Trophoblast cell (in vitro differentiated cells and primary cell): ENCODE measurements at regions not wholly inside any gene's neighbourhood (a gene's known extent, or its start where the extent isn't known, plus 50 kb on each side); places are given as distances from the start of the nearest gene placed in this dataset.

Source experiments
- DNase-seq, 2 donors: peaks; one replicate each; pipeline ENCODE4 v3.0.0-alpha.2; 2016
- H2AFZ ChIP-seq: 2 replicates; pipeline ENCODE4 v1.6.1; 2013; ENCODE audit warnings: low read length, moderate library complexity, mild to moderate bottlenecking; ENCODE audit not compliant: insufficient read depth, poor library complexity
- H2AK5ac ChIP-seq: 2 replicates; pipeline ENCODE4 v1.6.1; 2013; ENCODE audit warnings: mild to moderate bottlenecking, low read length
- H2BK120ac ChIP-seq: 2 replicates; pipeline ENCODE4 v1.6.1; 2013; ENCODE audit warnings: low read length, mild to moderate bottlenecking, moderate library complexity; ENCODE audit not compliant: insufficient read depth, poor library complexity
- H2BK12ac ChIP-seq: 2 replicates; pipeline ENCODE4 v1.6.1; 2013; ENCODE audit warnings: mild to moderate bottlenecking, low read length, moderate library complexity
- H2BK5ac ChIP-seq: 2 replicates; pipeline ENCODE4 v1.6.1; 2013; ENCODE audit warnings: low read length, low read depth, moderate library complexity, mild to moderate bottlenecking; ENCODE audit not compliant: poor library complexity
- H3K14ac ChIP-seq: 2 replicates; pipeline ENCODE4 v1.6.1; 2013; ENCODE audit warnings: mild to moderate bottlenecking, low read length
- H3K18ac ChIP-seq: 2 replicates; pipeline ENCODE4 v1.6.1; 2013; ENCODE audit warnings: mild to moderate bottlenecking, low read length
- H3K23ac ChIP-seq: 2 replicates; pipeline ENCODE4 v1.6.1; 2013; ENCODE audit warnings: low read length
- H3K27ac ChIP-seq: 2 replicates; pipeline ENCODE4 v1.5.1; 2013; ENCODE audit warnings: low read depth, mild to moderate bottlenecking, inconsistent platforms, low read length, moderate library complexity
- H3K27me3 ChIP-seq: 2 replicates; pipeline ENCODE4 v1.6.1; 2013; ENCODE audit warnings: inconsistent platforms, mild to moderate bottlenecking, low read length, moderate library complexity; ENCODE audit not compliant: insufficient read depth
- H3K36me3 ChIP-seq, 2 experiments: 1 replicate in 1 of 2; 2 replicates in 1 of 2; pipeline ENCODE4 v1.6.1; 2013; ENCODE audit warnings: low read length in 2 of 2, mild to moderate bottlenecking in 2 of 2, moderate library complexity in 1 of 2; ENCODE audit not compliant: insufficient read depth in 2 of 2, control insufficient read depth in 1 of 2
- H3K4ac ChIP-seq: 2 replicates; pipeline ENCODE4 v1.6.1; 2013; ENCODE audit warnings: low read depth, mild to moderate bottlenecking, low read length, moderate library complexity
- H3K4me1 ChIP-seq, 2 experiments: 1 replicate in 1 of 2; 2 replicates in 1 of 2; pipeline ENCODE4 v1.6.1; 2013; ENCODE audit warnings: low read length in 2 of 2, mild to moderate bottlenecking in 2 of 2, moderate library complexity in 1 of 2; ENCODE audit not compliant: insufficient read depth in 2 of 2, control insufficient read depth in 1 of 2
- H3K4me2 ChIP-seq: 2 replicates; pipeline ENCODE4 v1.6.1; 2013; ENCODE audit warnings: inconsistent platforms, mild to moderate bottlenecking, low read length, moderate library complexity
- H3K4me3 ChIP-seq: 2 replicates; pipeline ENCODE4 v1.5.1; 2013; ENCODE audit warnings: mild to moderate bottlenecking, low read depth, low read length, inconsistent platforms
- H3K79me1 ChIP-seq: one replicate; pipeline ENCODE4 v1.6.1; 2013; ENCODE audit warnings: low read length
- H3K79me2 ChIP-seq: 2 replicates; pipeline ENCODE4 v1.6.1; 2013; ENCODE audit warnings: low read length, mild to moderate bottlenecking; ENCODE audit not compliant: control insufficient read depth, insufficient read depth, poor library complexity
- H3K9ac ChIP-seq: 2 replicates; pipeline ENCODE4 v1.6.1; 2013; ENCODE audit warnings: mild to moderate bottlenecking, low read length
- H3K9me3 ChIP-seq: 2 replicates; pipeline ENCODE4 v1.6.1; 2013; ENCODE audit warnings: low read depth, mild to moderate bottlenecking, control low read depth, inconsistent platforms, low read length; ENCODE audit not compliant: insufficient read depth
- H4K12ac ChIP-seq: 2 replicates; pipeline ENCODE4 v1.6.1; 2013; ENCODE audit warnings: low read depth, mild to moderate bottlenecking, low read length, moderate library complexity
- H4K8ac ChIP-seq: 2 replicates; pipeline ENCODE4 v1.6.1; 2013; ENCODE audit warnings: low read depth, mild to moderate bottlenecking, low read length, moderate library complexity
- H4K91ac ChIP-seq: one replicate; pipeline ENCODE4 v1.6.1; 2013; ENCODE audit warnings: low read depth, mild to moderate bottlenecking, low read length, moderate library complexity
- WGBS: extraction: QIAGEN DNeasy Blood & Tissue Kit; methylation state at CpG from one replicate; pipeline ENCODE4 v1.1.7; 2013; ENCODE audit warnings: missing lambda C conversion rate; ENCODE audit not compliant: insufficient read length, insufficient coverage; ENCODE audit errors: extremely low coverage; 5-methylcytosine and 5-hydroxymethylcytosine counted together

DNA sequence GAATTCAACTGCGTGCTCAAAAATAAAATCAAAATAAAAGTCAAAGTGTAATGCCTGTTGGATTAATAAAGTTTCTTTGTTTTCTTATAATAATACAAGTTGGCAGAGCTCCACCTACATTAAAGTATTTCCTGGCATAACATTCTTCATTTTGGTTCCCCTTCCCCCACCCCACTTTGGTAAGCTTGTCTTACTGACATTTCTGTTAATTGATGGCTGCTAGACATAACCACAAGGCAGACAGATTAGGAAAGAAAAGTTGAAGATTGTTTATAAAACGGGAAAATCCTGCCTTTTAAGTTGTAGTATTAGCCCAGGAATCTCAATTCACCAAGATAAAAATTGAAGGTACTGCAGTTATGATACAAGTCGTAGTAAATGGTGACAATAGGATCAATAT is 246.5 kb upstream of the RPS6KA3 start:
- Histone ChIP-seq H3K4me1 (peaks cover 2% of the 10 kb centered on the region in 2 experiments), H3K36me3 (no peaks in the 10 kb centered on the region), H4K91ac (no peak overlapping the region), H3K9ac (no peak overlapping the region), H2AK5ac (no peak overlapping the region), H3K4me2 (no peak overlapping the region), H3K4me3 (no peak overlapping the region), H2BK5ac (no peak overlapping the region), H4K12ac (no peak overlapping the region), H3K27ac (no peak overlapping the region), H2AFZ (no peak overlapping the region), H4K8ac (no peak overlapping the region), H2BK12ac (no peak overlapping the region), H3K14ac (no peak overlapping the region), H3K4ac (no peak overlapping the region), H2BK120ac (no peak overlapping the region), H3K79me1 (peaks cover 2% of the 10 kb centered on the region), H3K23ac (no peak overlapping the region), H3K79me2 (no peaks in the 10 kb centered on the region), H3K18ac (no peak overlapping the region), H3K9me3 (no peaks in the 10 kb centered on the region), H3K27me3 (no peaks in the 10 kb centered on the region)
- WGBS: no CpG with 5 or more reads among the region's 3 CpGs
- DNase-seq: no peak

GRCh38 chrX:20511792-20512191 is 245.1 kb upstream of the RPS6KA3 start:
- H3K9ac ChIP-seq: no peak overlapping the region
- H2AK5ac ChIP-seq: no peak overlapping the region
- peak overlapping the region; percentile 49 for H2BK12ac ChIP-seq
- no peak for DNase-seq
- no peak overlapping the region for H3K4ac ChIP-seq
- no peak overlapping the region for H4K91ac ChIP-seq
- H3K27ac ChIP-seq: no peak overlapping the region
- H3K23ac ChIP-seq: no peak overlapping the region
- H3K4me2 ChIP-seq: no peak overlapping the region
- H3K36me3 ChIP-seq: no peaks in the 10 kb centered on the region
- no peaks in the 10 kb centered on the region for H3K9me3 ChIP-seq
- no peak overlapping the region for H3K4me3 ChIP-seq
- H3K14ac ChIP-seq: no peak overlapping the region
- peaks cover 2% of the 10 kb centered on the region in 2 experiments for H3K4me1 ChIP-seq
- no peak overlapping the region for H2AFZ ChIP-seq
- no peak overlapping the region for H4K8ac ChIP-seq
- H2BK120ac ChIP-seq: no peak overlapping the region
- peaks cover 2% of the 10 kb centered on the region for H3K79me1 ChIP-seq
- H4K12ac ChIP-seq: no peak overlapping the region
- no peaks in the 10 kb centered on the region for H3K79me2 ChIP-seq
- no peaks in the 10 kb centered on the region for H3K27me3 ChIP-seq
- H3K18ac ChIP-seq: no peak overlapping the region
- WGBS: no CpG with 5 or more reads among the region's 5 CpGs
- no peak overlapping the region for H2BK5ac ChIP-seq

DNA sequence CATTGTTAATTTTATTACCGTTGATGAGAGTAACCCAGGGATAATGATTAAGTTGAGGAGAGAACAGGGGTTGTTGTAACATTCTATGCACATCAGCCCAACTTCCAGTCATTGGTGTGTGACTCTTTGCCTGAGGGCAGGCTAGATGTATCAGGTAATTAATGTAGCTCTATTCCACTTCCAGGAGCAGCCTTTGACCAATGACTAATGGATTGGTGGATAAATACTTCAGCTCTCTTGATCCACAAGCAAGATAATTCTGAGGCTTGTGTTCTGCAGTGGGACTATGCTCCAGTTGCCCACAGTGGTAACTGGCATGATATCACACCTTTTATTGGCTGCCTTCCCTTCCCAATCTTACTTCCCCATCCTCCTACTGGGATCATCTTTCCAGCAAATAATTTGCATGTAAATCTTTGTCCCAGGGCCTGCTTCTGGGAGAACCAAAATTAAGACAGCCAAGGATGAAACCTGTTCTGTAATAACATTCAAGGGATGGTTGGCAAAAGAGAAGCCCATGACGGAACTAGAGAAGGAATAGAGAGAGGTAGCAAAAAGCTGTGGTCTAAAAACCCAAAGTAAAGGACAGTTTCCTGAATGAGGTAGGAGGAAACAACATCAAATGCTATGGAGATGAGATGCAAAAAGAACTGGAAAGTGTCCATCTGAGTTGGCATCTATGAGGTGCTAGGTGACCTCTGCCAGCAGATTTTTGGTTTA is 241.4 kb upstream of the RPS6KA3 start:
- H3K4me1 ChIP-seq: no peaks in the 10 kb centered on the region
- WGBS: no CpG with 5 or more reads among the region's 2 CpGs
- no peak overlapping the region for H2BK5ac ChIP-seq
- no peak overlapping the region for H3K4me3 ChIP-seq
- H3K4ac ChIP-seq: no peak overlapping the region
- no peak overlapping the region for H2BK120ac ChIP-seq
- no peak overlapping the region for H4K8ac ChIP-seq
- H4K12ac ChIP-seq: no peak overlapping the region
- H3K4me2 ChIP-seq: no peak overlapping the region
- H3K9ac ChIP-seq: no peak overlapping the region
- H3K79me2 ChIP-seq: no peaks in the 10 kb centered on the region
- no peaks in the 10 kb centered on the region for H3K9me3 ChIP-seq
- no peak overlapping the region for H3K23ac ChIP-seq
- DNase-seq: no peak
- no peak overlapping the region for H3K27ac ChIP-seq
- H3K27me3 ChIP-seq: no peaks in the 10 kb centered on the region
- H3K14ac ChIP-seq: no peak overlapping the region
- H3K79me1 ChIP-seq: no peaks in the 10 kb centered on the region
- no peak overlapping the region for H2AK5ac ChIP-seq
- no peak overlapping the region for H3K18ac ChIP-seq
- H2BK12ac ChIP-seq: no peak overlapping the region
- H4K91ac ChIP-seq: no peak overlapping the region
- no peak overlapping the region for H2AFZ ChIP-seq
- no peaks in the 10 kb centered on the region for H3K36me3 ChIP-seq

GRCh38 chrX:20506739-20507138 is 240.0 kb upstream of the RPS6KA3 start:
- Histone ChIP-seq H2BK5ac (no peak overlapping the region), H3K4me1 (no peaks in the 10 kb centered on the region), H2BK12ac (no peak overlapping the region), H3K27ac (no peak overlapping the region), H3K23ac (no peak overlapping the region), H4K12ac (no peak overlapping the region), H3K9me3 (no peaks in the 10 kb centered on the region), H2BK120ac (no peak overlapping the region), H3K36me3 (no peaks in the 10 kb centered on the region), H3K9ac (no peak overlapping the region), H3K79me2 (no peaks in the 10 kb centered on the region), H3K27me3 (no peaks in the 10 kb centered on the region), H3K18ac (no peak overlapping the region), H3K4me3 (no peak overlapping the region), H3K14ac (no peak overlapping the region), H3K4ac (no peak overlapping the region), H4K91ac (no peak overlapping the region), H2AK5ac (no peak overlapping the region), H3K79me1 (no peaks in the 10 kb centered on the region), H4K8ac (no peak overlapping the region), H3K4me2 (no peak overlapping the region), H2AFZ (no peak overlapping the region)
- DNase-seq: no peak
